ENCODE measurements at regions not wholly inside any gene's neighbourhood (a gene's known extent, or its start where the extent isn't known, plus 50 kb on each side); places are given as distances from the start of the nearest gene placed in this dataset.

GRCh38 chr21:34296878-34297277 lies 66.9 kb upstream of the KCNE2 start:
- no peak for TF ChIP-seq POLR2A (IDR thresholded peaks at IDR 0.05)
- TF ChIP-seq, protein P1, sequence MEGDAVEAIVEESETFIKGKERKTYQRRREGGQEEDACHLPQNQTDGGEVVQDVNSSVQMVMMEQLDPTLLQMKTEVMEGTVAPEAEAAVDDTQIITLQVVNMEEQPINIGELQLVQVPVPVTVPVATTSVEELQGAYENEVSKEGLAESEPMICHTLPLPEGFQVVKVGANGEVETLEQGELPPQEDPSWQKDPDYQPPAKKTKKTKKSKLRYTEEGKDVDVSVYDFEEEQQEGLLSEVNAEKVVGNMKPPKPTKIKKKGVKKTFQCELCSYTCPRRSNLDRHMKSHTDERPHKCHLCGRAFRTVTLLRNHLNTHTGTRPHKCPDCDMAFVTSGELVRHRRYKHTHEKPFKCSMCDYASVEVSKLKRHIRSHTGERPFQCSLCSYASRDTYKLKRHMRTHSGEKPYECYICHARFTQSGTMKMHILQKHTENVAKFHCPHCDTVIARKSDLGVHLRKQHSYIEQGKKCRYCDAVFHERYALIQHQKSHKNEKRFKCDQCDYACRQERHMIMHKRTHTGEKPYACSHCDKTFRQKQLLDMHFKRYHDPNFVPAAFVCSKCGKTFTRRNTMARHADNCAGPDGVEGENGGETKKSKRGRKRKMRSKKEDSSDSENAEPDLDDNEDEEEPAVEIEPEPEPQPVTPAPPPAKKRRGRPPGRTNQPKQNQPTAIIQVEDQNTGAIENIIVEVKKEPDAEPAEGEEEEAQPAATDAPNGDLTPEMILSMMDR (IDR thresholded peaks at IDR 0.05) = no peak

Data from uterus (tissue), 2 donors.